Tibial nerve (tissue), 4 donors: ENCODE measurements at regions not wholly inside any gene's neighbourhood (a gene's known extent, or its start where the extent isn't known, plus 50 kb on each side); places are given as distances from the start of the nearest gene placed in this dataset.

Experiments
- CTCF ChIP-seq, 5 experiments: fragments of 200-600 bp in 3 of 5; fragments of 450-650 bp in 2 of 5; sonication (generic) in 3 of 5; IDR thresholded peaks; one replicate each; pipeline ENCODE4 v1.5.1; 2016 to 2019; ENCODE audit warnings: antibody characterized with exemption in 5 of 5, mild to moderate bottlenecking in 3 of 5, moderate library complexity in 2 of 5
- EP300 ChIP-seq, 2 donors: sonication (generic); formaldehyde crosslinking; IDR thresholded peaks; one replicate each; pipeline ENCODE4 v1.6.1; 2017; ENCODE audit warnings: antibody characterized with exemption in 2 of 2, mild to moderate bottlenecking in 1 of 2

GRCh38 chr12:89845767-89846166 lies 137.1 kb upstream of the ATP2B1 start:
- no peak for TF ChIP-seq CTCF (IDR thresholded peaks at IDR 0.05)
- no peak for TF ChIP-seq EP300 (IDR thresholded peaks at IDR 0.05)
